Endothelial cell of umbilical vein (primary cell): ENCODE measurements at regions not wholly inside any gene's neighbourhood (a gene's known extent, or its start where the extent isn't known, plus 50 kb on each side); places are given as distances from the start of the nearest gene placed in this dataset.

Experiments used
- EZH2 ChIP-seq: IDR thresholded peaks from 2 replicates; pipeline ENCODE4 v1.6.1; 2012; ENCODE audit warnings: borderline replicate concordance, low read depth, mild to moderate bottlenecking, moderate library complexity, low read length, inconsistent platforms; ENCODE audit not compliant: severe bottlenecking
- FOS ChIP-seq: IDR thresholded peaks from 2 replicates; pipeline ENCODE4 v1.6.1; 2011; ENCODE audit warnings: mild to moderate bottlenecking, low read length, moderate library complexity, borderline replicate concordance; ENCODE audit not compliant: insufficient read depth
- GATA2 ChIP-seq: IDR thresholded peaks from 2 replicates; pipeline ENCODE4 v1.7.0; 2011; ENCODE audit warnings: low read depth, mild to moderate bottlenecking, moderate library complexity, mixed read lengths, low read length; ENCODE audit not compliant: insufficient read length, insufficient read depth
- JUN ChIP-seq: IDR thresholded peaks from 2 replicates; pipeline ENCODE4 v1.6.1; 2011; ENCODE audit warnings: borderline replicate concordance, low read depth; ENCODE audit not compliant: insufficient read length, insufficient read depth
- MYC ChIP-seq: IDR thresholded peaks from one replicate; pipeline ENCODE4 v1.6.1; 2011; ENCODE audit warnings: mild to moderate bottlenecking, low read depth, low read length
- POLR2A ChIP-seq: IDR thresholded peaks from 2 replicates; pipeline ENCODE4 v1.6.1; 2012; ENCODE audit warnings: low read depth, mild to moderate bottlenecking, control low read depth, low read length
- POLR2AphosphoS5 ChIP-seq: IDR thresholded peaks from 2 replicates; pipeline ENCODE4 v1.6.1; 2012; ENCODE audit warnings: low read depth, mild to moderate bottlenecking, control low read depth, low read length, moderate library complexity; ENCODE audit not compliant: insufficient read depth
- TF ChIP-seq, protein P1 (sequence below): IDR thresholded peaks from 2 replicates; pipeline ENCODE4 v1.6.1; 2011; ENCODE audit not compliant: insufficient read depth, insufficient read length
- TF ChIP-seq, protein P2 (sequence below), 2 donors: IDR thresholded peaks; 1 replicate in 1 of 2; 2 replicates in 1 of 2; pipeline ENCODE4 v1.5.1; 2011; ENCODE audit warnings: low read length in 2 of 2, mild to moderate bottlenecking in 2 of 2, moderate library complexity in 2 of 2, control low read depth in 1 of 2, inconsistent platforms in 1 of 2, low read depth in 1 of 2; ENCODE audit not compliant: insufficient read depth in 1 of 2; ENCODE audit errors: extremely low read depth in 1 of 2

DNA sequence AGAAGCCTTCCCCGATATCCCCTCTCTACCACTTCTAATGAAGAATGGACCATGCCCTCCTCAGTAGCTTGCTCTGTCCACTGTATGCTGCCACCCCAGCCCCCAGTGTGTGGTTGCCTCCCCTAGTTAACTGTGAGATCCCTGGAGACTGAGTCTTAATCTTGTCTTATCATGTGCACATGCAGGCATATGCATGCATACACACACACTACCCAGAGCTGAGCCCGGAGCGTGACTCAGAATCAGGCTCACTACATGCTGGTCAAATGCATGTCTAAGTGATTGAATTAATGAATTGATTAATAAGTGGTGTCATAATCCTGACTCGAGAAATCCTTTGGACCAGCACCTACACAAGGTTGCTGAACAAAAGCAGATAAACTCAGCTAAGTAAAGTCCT lies 99.4 kb downstream of the CCT6B start:
- TF ChIP-seq POLR2A (no peak), EZH2 (no peak), POLR2AphosphoS5 (no peak), FOS (no peak), JUN (no peak), GATA2 (no peak), MYC (no peak)
- TF ChIP-seq, protein P1, sequence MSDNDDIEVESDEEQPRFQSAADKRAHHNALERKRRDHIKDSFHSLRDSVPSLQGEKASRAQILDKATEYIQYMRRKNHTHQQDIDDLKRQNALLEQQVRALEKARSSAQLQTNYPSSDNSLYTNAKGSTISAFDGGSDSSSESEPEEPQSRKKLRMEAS: no peak
- TF ChIP-seq, protein P2, sequence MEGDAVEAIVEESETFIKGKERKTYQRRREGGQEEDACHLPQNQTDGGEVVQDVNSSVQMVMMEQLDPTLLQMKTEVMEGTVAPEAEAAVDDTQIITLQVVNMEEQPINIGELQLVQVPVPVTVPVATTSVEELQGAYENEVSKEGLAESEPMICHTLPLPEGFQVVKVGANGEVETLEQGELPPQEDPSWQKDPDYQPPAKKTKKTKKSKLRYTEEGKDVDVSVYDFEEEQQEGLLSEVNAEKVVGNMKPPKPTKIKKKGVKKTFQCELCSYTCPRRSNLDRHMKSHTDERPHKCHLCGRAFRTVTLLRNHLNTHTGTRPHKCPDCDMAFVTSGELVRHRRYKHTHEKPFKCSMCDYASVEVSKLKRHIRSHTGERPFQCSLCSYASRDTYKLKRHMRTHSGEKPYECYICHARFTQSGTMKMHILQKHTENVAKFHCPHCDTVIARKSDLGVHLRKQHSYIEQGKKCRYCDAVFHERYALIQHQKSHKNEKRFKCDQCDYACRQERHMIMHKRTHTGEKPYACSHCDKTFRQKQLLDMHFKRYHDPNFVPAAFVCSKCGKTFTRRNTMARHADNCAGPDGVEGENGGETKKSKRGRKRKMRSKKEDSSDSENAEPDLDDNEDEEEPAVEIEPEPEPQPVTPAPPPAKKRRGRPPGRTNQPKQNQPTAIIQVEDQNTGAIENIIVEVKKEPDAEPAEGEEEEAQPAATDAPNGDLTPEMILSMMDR (IDR thresholded peaks at IDR 0.05; ENCODE audit: extremely low read depth in 1 of 2, insufficient read depth in 1 of 2, low read depth in 1 of 2, low read length in 2 of 2): no peak
